Hematopoietic multipotent progenitor cell treated with erythropoietin and hydrocortisone succinate and interleukin-3 and kit ligand, for 6 days (in vitro differentiated cells): ENCODE measurements at regions not wholly inside any gene's neighbourhood (a gene's known extent, or its start where the extent isn't known, plus 50 kb on each side); places are given as distances from the start of the nearest gene placed in this dataset.
A peak's percentile ranks its signal among the peaks of the same experiment; 100 is the strongest.
"Not testable (repeated sequence)": the region's sequence is repeated elsewhere in the genome, so short reads cannot be mapped to it uniquely, and the experiment has no call there.

ENCODE experiments used
- DNase-seq: peaks from one replicate; pipeline ENCODE4 v3.0.0-alpha.2; 2015

- no peak for DNase-seq
Observed at GRCh38 chr4:174438711-174439110, 83.6 kb downstream of the HPGD start.

- peak; percentile 61 for DNase-seq
Observed at GRCh38 chr4:174437749-174438148, 84.5 kb downstream of the HPGD start.

- DNase-seq: no peak
Observed at GRCh38 chr4:174437324-174437723, 85.0 kb downstream of the HPGD start.

DNA sequence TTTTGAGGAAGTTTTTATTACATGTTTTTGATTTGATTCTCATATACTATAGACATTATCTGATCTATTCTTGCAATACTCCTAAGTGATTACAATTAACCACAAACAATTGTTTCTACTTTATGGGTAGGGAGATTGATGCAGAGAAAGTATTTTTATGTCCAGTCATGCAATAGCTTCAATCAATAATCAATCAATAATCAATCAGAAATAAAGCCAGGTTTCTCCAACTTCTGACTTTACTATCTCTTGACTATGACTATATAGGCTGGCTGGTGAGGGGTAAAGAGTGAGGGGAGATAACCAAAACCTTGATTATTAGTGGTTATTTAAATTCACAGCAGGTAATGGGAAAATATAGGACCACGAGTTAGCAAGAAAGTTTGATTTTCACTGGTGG is 85.9 kb downstream of the HPGD start:
- DNase-seq: no peak

- no peak for DNase-seq
Observed at GRCh38 chr4:174435974-174436373, 86.3 kb downstream of the HPGD start.

GRCh38 chr4:174434455-174434854 is 87.8 kb downstream of the HPGD start:
- DNase-seq: no peak

DNA sequence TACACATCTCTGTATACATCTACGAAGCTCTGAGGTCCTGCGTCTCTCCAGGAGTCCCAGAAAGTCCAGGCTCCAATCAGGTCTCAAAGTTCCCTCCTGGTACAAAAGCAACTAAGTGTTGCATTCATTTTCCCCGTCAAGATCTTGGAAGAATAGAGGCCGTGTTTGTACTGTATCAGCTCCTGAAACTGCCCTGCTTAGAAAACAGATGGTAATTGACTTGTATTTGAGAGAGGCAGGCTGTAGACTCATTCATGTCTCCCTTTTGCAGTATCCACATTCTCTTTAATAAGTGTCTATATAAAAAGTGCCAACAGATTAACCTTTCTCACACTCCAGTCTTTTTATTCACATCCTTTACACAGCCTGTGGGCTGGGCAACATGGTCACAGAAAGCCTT is 91.7 kb downstream of the HPGD start:
- no peak for DNase-seq

DNA sequence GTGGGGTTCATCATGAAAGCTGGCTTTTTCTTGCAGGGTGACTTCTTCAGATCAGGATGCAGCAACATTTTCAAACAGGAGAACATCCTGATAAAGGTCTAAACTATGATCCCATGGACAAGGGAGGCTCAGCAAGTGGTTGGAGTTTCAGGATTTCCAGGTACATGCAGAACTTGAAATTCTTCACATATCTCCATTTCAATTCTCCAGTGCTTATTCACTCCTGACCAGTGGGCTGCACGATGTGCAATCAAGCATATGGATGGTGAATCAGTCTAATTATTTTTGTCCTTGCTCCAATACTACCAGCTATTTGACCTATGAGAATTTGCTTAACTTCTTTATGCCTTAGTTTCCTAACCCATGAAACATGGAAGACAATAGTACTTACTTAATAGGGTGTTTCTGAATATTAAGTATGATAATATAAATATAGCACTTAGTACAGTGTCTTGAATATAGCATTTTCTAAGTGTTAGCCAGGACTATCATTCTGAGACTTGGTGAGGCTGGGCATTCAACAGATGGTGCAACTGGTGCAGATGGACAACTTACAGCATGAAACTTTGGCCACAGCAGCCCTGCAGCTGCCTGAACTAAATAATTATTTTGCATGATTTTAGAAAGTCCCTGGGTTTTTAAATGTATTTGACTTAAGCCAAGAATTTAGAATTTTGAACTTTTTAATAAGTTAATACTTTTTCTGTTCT is 92.4 kb downstream of the HPGD start:
- no peak for DNase-seq

DNA sequence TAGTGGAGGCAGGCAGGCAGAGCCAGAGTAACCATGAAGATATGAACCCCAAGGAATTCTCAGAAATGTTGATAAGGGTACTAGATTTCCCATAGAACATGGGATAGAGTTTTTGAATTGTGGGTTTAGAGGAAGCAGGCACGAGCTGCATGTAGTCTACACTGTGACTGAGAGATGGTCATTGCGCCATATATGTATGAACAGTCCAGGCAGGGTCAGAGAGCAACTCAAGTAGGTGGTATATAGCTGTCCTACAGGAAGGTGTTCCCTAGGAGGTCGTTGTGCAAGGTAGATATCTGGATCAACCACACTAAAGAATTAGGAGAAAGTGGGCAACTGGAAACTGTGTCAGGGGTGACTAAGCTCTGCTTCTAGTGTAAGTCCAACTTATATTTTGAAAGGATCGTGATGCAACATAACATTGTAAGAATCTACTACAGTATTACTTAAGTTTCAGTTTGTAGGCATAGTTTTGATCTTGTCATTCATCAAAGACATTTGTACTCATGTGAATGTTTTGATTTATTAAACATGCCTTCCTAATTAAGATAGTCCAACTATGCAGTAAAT is 94.6 kb downstream of the HPGD start:
- DNase-seq: peak; percentile 31

- DNase-seq: no peak
Observed at GRCh38 chr4:174425669-174426068, 96.6 kb downstream of the HPGD start.

GRCh38 chr4:174423257-174423944 is 98.9 kb downstream of the HPGD start:
- DNase-seq: peak; percentile 71

- no peak for DNase-seq
Observed at GRCh38 chr4:174422893-174423256, 99.4 kb downstream of the HPGD start.

DNA sequence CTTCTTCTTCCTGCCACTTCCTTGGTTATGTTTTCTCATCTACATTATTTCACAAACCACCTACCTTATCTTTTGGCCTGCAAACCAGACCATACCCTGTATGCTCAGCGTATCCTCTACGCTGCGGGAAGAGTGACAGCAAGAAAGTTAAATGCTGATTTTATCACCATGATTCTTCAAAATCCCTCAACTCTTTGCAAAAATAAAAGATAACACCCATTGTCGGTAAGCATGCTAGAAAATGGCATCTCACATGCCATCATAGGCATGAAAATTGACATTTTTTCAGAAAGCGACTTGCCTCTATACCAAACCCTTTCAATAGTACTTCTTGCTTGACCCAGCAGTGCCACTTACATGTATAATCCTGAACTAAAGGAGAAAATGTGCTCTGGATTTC is 102.0 kb downstream of the HPGD start:
- peak; percentile 77 for DNase-seq

GRCh38 chr4:174418640-174419212 is 103.6 kb downstream of the HPGD start:
- no peak for DNase-seq

DNA sequence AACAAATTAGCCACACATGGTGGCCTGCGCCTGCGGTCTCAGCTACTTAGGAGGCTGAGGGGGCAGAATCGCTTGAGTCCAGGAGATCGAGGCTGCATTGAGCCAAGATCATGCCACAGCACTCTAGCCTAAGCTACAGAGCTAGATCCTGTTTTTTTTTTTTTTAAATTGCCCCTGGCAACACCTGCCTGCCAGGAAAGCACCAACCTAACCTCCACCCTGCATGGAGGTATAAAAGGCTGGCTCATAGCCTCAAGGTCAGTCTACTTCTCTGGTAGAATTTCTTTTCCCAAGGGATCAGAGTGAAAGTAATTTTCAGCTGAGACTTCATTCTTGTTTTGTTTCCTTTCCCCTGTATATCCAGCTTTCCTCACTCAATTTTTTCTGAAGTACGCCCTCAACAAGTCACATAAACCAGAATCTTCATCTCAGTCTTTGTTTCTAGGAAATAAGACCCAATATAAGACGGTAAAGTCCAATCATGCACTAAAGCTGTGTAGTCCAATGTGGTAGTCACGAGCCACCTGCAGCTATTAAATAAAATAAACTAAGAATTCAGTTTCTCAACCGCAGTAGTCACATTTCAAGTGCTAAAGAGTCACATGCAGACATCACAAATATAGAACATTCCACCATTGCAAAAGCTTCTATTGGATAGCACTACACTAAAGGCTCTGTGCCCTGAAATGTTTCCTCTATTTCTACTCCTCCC is 113.3 kb downstream of the HPGD start:
- no peak for DNase-seq

- no peak for DNase-seq
Observed at GRCh38 chr4:174406383-174406782, 115.9 kb downstream of the HPGD start.

- no peak for DNase-seq
Observed at GRCh38 chr4:174405923-174406322, 116.4 kb downstream of the HPGD start.

- no peak for DNase-seq
Observed at GRCh38 chr4:174404677-174405076, 117.6 kb downstream of the HPGD start.

DNA sequence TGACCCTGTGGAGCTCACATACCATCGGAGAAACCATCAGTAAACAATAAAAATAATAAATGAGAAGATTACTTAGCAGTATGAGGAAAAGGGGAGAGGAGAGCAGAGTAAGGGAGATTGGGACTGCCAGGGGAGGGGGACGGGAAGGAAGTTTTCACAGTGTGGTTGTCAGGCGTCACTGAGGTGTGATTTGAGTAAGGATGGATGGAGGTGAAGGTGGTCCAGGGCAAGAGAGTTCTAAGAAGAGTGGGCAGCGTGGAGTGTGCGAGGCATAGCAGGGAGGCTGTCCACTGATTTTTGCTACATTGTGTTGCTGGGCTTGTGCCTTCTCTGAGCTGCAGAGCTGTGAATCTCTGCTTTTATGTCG is 119.1 kb downstream of the HPGD start:
- DNase-seq: no peak

- no peak for DNase-seq
Observed at GRCh38 chr4:174402470-174403176, 118.9 kb downstream of the CEP44 start.

DNA sequence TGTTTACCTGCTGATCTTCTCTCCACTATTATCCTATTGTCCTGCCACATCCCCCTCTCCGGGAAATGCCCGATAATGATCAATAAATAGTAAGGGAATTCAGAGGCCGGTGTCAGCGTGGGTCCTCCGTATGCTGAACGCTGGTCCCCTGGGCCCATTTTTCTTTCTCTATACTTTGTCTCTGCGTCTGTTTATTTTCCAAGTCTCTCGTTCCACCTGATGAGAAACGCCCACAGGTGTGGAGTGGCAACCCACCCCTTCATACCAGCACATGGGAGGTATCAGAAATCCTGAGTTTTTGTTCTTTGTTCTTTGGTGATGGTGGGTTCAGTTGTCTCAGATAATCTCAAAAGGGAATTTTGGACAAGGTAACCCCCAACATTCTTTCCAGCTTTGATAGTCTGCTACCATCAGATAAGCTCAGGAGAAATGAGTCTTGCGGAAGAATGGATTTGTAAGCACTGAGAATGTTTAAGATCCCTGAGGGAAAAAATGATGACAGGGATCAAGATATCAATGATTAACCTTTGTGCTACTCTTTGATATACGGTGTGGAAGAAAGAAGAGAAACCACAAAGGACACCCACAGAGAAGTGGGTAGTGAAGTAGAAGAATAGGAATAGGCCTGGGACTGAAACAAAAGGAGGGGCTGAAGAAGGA is 117.9 kb downstream of the CEP44 start:
- no peak for DNase-seq

GRCh38 chr4:174400603-174401302 is 117.0 kb downstream of the CEP44 start:
- DNase-seq: not testable (repeated sequence)
